HG03558 (cell line): ENCODE measurements at regions not wholly inside any gene's neighbourhood (a gene's known extent, or its start where the extent isn't known, plus 50 kb on each side); places are given as distances from the start of the nearest gene placed in this dataset.
"Not testable (repeated sequence)": the region's sequence is repeated elsewhere in the genome, so short reads cannot be mapped to it uniquely, and the experiment has no call there.

Experiments used
- ATAC-seq: cut with Tn5 transposase; IDR thresholded peaks from one replicate; pipeline ENCODE4 v1.9.1; 2021; ENCODE audit warnings: moderate number of reproducible peaks; ENCODE audit not compliant: unreplicated experiment; ENCODE audit errors: extremely low read depth

- no peak for ATAC-seq
Observed at GRCh38 chr4:33886356-33886755, 2358.0 kb downstream of the ARAP2 start.

DNA sequence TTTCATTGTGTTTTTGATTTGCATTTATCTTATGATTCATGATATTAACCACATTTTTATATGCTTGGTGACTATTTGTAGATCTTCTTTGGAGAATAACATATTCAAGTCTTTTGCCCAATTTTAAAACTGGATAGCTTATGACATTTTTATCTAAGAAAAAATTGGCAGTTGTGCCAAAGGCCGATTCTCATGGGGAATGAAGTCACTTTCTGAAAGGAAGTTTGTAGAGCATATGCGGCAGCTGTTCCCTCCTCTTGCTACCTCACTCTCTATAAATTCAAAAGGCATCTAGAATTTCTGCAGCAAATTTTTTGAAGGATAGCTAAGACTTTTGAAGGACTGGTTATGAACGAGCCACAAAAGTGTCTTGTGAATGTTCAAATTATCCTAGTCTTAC is 2353.5 kb downstream of the ARAP2 start:
- no peak for ATAC-seq

- no peak for ATAC-seq
Observed at GRCh38 chr4:33911959-33912358, 2332.4 kb downstream of the ARAP2 start.

GRCh38 chr4:33914386-33914785 is 2329.9 kb downstream of the ARAP2 start:
- no peak for ATAC-seq

- no peak for ATAC-seq
Observed at GRCh38 chr4:33923469-33923868, 2320.8 kb downstream of the ARAP2 start.

GRCh38 chr4:33924239-33924638 is 2320.1 kb downstream of the ARAP2 start:
- no peak for ATAC-seq

GRCh38 chr4:33924811-33925210 is 2319.5 kb downstream of the ARAP2 start:
- ATAC-seq, result no peak

DNA sequence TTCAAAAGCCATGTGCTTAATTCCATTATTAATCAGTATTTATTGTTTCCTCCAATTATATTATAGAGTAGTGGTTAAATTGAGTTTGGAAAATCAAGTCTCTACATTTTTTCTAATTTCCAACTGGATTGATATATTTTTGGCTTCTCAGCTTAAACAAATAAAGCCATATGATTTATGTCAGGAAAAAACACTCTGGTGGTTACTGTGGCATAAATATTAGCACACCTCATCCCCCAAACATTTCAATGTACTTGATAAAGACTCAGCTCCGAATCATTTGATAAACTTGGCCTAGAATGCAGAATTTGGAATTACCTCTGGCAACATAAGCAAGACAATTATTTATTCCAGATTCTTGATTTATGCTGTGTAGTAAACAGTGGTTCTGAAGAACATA is 2313.8 kb downstream of the ARAP2 start:
- ATAC-seq, result no peak

- no peak for ATAC-seq
Observed at GRCh38 chr4:33931026-33931425, 2313.3 kb downstream of the ARAP2 start.

DNA sequence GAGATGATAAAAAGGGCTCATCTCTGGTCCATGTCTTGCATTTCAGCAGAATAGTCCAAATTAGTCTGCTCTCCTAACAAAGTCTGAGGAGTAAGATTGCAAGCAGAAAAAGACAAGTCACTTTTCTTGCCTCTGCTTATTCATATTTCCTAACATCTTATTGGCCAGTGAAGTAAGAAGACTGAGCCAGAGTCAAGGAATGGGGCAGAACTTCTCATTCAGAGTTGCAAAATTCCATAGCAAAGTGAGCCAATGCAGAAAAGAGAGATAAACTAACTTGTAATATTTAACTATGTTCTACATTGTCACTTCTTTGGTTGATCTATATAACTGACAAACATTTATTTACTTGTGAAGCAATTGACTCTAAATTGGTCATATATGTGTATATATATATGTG is 2304.0 kb downstream of the ARAP2 start:
- no peak for ATAC-seq

- no peak for ATAC-seq
Observed at GRCh38 chr4:33941854-33942253, 2302.5 kb downstream of the ARAP2 start.

DNA sequence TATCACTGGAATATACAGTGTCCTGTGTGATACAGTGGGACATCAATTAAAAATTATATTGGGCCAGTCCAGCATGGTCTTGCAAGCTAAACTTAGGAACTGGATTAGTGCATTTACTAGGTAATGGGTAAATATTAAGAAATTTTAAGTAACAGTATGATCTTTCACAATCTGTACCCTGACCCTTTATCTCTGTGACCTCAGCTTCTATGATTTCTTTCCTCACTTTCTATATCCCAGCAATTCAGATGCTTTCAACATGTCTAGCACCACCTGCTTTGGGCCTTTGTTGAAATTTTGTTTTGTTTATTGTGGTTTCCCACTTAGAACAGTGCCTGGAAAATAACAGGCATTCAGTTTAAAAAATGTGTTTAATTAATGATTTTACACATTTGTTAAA is 2295.4 kb downstream of the ARAP2 start:
- ATAC-seq, result no peak

DNA sequence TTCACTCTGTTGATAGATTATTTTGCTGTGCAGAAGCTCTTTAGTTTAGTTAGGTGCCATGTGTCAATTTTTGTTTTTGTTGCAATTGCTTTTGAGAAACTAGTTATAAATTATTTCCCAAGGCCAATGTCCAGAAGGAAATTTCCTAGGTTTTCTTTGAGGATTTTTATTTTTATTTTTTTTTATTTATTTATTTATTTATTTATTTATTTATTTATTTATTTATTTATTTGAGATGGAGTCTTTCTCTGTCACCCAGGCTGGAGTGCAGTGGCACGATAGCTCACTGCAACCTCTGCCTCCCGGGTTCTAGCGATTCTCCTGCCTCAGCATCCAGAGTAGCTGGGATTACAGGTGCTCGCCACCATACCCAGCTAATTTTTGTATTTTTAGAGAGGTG is 2290.5 kb downstream of the ARAP2 start:
- not testable (repeated sequence) for ATAC-seq

DNA sequence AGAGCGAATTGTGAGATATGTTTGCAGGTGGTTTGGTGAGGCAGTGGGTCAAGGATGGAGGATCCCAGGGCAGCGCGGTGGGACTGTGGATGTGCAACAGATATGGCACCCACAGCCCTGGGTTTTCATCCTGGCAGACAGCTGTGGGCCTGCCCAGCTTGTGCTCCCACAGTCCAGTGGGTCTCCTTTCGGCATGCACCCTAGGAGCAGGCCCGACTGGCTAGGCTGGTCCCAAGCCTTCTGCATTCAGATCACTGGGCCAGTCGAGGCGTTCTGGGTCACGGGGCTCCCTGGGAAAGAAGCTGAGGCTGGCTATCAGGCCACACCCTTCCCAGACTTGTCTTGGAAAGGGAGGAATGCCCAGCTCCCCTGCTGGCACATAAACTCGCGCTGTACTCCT is 2289.6 kb downstream of the ARAP2 start:
- no peak for ATAC-seq

DNA sequence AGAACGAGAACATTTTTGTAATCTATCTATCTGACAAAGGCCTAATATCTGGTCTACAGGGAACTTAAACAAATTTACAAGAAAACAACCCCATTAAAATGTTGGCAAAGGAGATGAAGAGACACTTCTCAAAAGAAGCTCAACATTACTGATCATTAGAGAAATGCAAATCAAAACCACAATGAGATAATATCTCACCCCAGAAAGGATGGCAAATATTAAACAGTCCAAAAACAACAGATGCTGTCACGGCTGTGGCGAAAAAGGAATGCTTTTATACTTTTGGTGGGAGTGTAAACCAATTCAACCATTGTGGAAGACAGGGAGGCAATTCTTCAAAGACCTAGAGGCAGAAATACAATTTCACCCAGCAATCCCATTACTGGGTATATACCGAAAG is 2284.8 kb downstream of the ARAP2 start:
- no peak for ATAC-seq

DNA sequence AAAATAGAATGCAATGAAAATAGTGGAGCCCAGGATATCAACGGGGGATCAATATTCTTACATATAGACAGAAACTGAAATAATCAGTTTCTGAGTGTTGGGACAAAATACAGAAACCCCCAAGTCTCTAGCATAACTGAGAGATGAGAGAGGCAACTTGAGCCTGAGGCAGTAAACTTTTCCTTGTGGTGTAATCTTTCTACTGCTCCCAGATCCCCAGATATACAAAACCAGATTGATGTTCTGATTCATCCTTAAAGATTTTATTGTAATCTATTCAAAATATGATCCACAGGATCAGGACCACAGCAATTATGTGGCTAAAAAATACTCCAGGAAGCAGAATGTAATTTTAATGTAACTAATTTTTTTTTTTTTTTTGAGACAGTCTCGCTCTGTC is 2282.6 kb downstream of the ARAP2 start:
- ATAC-seq, result no peak

DNA sequence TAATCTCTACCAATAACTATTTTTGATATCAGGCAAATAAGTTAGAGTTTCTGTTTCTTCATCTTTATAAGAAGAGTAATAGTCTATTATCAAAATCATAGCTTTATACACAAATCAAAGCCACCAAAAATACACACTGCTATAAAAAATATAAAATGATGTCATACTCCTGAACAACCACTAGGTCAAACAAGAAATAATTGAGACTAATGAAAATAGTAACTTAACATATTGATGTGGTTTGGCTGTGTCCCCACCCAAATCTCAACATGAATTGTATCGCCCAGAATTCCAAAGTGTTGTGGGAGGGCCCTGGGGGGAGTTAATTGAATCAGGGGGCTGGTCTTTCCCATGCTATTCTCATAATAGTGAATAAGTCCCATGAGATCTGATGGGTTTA is 2277.5 kb downstream of the ARAP2 start:
- no peak for ATAC-seq

DNA sequence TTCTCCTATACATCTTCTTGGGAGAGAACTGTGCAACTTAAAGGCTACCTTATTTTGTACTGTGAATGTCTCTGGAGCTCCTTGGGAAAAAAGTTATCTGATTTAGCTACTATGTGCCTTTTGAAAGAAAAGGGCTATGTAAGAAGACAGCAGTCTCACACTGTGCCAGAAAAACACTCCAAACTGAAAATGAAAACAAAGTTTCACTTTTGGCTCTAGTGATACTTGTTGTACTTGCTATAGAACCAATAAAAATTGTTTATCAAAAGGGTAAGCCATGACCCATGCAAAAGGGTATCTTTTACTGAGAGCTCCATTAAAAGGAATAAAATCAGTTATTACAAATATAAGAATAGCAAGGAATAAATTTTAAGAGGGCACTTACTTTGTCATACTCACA is 2270.0 kb downstream of the ARAP2 start:
- ATAC-seq, result no peak

DNA sequence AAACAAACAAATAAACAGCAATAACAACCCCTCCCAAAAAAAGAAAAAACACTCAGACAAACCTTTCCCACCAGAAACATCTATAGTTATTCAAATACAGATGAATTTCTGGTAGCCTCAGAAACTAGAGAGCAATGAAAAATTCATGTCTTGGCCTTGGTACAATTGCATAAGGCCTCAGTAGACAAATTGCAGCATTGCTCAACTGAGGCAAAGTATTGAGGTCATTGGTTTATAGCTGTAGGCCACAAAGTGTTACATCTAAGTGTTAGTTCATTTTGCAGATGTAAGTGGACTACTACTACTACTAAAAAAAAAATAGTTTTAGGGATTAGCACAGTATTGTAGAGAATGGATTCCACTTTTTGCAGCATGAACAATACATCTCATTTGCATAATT is 2268.3 kb downstream of the ARAP2 start:
- no peak for ATAC-seq

DNA sequence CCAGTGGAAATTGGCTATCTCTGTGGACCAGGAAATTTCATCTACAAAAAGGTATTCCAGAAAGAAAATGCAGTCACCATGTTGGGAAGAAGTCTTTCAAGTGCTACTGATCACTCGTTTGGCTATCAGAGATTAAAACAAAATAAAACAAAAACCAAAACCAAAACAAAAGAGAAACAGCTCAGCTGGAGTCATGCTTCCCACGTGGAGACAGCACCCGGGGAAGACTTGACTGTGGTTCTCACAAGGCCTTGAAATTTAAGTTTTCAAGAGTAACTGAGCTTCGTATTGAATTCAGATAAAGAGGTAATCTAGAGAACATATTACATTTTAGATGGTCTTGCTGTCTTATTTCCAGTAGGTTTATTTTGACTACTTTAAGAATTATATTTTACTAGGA is 2264.5 kb downstream of the ARAP2 start:
- not testable (repeated sequence) for ATAC-seq

- ATAC-seq, result no peak
Observed at GRCh38 chr4:33980361-33980760, 2264.0 kb downstream of the ARAP2 start.

DNA sequence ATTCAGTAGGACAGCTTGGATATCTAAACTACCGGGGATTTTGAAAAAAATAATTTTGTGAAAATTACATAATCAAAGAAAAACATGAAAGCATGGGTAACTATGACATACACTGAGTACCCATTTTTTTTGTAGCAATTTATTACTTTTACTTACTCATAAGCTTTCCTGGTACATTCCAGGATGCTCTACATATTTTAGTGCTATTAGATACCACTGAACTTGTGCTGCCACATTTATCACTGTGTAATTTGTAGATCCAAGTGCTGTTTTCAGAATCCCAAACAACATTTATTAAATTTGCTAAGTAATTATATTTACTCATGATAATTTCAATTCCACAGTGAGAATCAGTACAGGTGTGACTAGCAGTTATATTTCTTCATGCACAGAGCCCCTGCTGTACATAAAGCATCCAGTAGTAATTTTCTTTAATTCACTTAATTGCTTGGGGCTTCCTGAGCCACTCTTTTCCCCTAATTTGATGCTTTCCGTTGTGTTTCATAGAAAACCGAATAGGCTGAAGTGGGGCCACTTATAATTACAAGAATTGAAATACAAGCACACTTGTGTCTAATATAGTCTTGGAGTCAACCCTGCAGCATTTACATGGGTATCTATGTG is 2254.4 kb downstream of the ARAP2 start:
- no peak for ATAC-seq
